ENCODE measurements at regions not wholly inside any gene's neighbourhood (a gene's known extent, or its start where the extent isn't known, plus 50 kb on each side); places are given as distances from the start of the nearest gene placed in this dataset.

DNA sequence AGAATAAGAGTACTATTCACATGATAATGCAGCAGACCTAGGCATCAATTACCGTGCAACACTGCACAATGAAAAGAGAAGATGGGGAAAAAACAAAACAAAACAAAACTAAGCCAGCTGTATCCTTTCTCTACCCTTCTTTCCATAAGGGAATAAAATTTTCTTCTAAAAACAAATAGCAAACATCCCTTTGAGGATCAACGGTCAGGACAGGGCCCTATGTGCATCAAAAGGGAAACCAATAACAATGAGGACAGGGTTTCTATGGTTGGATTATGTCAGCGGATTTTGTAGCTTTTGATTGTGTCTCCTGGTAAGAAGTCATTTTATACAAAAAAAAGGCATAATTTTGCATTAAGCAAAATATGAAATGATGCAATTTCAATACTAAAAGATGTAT is 350.3 kb downstream of the SLC6A15 start:
- ChIA-PET POLR2A (no interaction called here), CTCF (no interaction called here)
- DNase-seq (no peak), ATAC-seq (ENCODE audit: low read depth) (no peak)
- TF ChIP-seq, protein P1, sequence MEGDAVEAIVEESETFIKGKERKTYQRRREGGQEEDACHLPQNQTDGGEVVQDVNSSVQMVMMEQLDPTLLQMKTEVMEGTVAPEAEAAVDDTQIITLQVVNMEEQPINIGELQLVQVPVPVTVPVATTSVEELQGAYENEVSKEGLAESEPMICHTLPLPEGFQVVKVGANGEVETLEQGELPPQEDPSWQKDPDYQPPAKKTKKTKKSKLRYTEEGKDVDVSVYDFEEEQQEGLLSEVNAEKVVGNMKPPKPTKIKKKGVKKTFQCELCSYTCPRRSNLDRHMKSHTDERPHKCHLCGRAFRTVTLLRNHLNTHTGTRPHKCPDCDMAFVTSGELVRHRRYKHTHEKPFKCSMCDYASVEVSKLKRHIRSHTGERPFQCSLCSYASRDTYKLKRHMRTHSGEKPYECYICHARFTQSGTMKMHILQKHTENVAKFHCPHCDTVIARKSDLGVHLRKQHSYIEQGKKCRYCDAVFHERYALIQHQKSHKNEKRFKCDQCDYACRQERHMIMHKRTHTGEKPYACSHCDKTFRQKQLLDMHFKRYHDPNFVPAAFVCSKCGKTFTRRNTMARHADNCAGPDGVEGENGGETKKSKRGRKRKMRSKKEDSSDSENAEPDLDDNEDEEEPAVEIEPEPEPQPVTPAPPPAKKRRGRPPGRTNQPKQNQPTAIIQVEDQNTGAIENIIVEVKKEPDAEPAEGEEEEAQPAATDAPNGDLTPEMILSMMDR (IDR thresholded peaks at IDR 0.05): no peak
- Mint-ChIP-seq H3K36me3 (ENCODE audit: low read depth) (no peaks in the 10 kb centered on the region), H3K4me3 (no peak overlapping the region), H3K4me1 (no peaks in the 10 kb centered on the region), H3K9me3 (peaks cover 10% of the 10 kb centered on the region), H3K27me3 (no peaks in the 10 kb centered on the region), H3K27ac (no peak overlapping the region)
- intact Hi-C loops (cut with micrococcal nuclease): no loop called here

DNA sequence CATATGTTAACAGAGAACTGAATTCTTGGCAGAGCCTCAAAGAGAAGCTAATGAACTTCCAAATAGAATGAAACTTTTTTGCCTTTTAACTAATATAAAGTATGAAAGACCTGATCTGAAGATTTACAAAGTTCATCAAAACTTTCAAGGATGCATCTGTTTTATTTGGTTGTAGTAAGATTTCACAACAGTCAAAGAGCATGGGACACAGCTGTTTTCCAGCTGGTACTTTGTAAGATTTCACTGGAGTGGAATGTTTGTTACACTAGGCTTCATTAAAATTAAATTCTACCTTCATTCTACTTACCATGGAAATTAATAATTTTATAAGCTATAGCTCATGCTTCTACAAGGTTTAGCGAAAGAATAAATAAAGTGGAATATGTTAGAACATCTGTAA is 351.2 kb downstream of the SLC6A15 start:
- intact Hi-C loops (cut with micrococcal nuclease): no loop called here
- H3K4me1 Mint-ChIP-seq: no peaks in the 10 kb centered on the region
- H3K36me3 Mint-ChIP-seq (ENCODE audit: low read depth): no peaks in the 10 kb centered on the region
- peaks cover 5% of the 10 kb centered on the region for H3K9me3 Mint-ChIP-seq
- TF ChIP-seq, protein P1 (IDR thresholded peaks at IDR 0.05): no peak
- CTCF ChIA-PET: no interaction called here
- no peaks in the 10 kb centered on the region for H3K27me3 Mint-ChIP-seq
- no peak for ATAC-seq (ENCODE audit: low read depth)
- no peak overlapping the region for H3K4me3 Mint-ChIP-seq
- POLR2A ChIA-PET: no interaction called here
- no peak overlapping the region for H3K27ac Mint-ChIP-seq
- DNase-seq: no peak

DNA sequence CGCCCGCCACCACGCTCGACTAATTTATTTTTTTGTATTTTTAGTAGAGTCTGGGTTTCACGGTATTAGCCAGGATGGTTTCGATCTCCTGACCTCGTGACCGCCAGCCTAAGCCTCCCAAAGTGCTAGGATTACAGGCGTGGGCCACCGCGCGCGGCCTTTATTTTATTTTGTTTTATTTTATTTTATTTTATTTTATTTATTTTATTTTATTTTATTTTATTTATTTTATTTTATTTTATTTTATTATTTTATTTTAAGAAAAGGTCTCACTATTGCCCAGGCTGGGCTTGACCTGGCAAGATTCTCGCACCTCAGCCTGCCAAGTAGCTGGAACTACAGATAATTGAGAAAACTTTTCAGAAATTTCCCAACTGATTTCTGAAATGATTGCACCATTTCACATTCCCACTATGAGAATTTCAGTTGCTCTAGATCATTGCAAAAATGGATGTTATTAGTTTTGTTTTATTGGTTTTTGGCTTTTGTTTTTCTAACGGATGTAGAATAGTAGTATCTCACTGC is 358.3 kb downstream of the SLC6A15 start:
- CTCF ChIA-PET: no interaction called here
- no peak overlapping the region for H3K27ac Mint-ChIP-seq
- H3K4me1 Mint-ChIP-seq: no peaks in the 10 kb centered on the region
- no peaks in the 10 kb centered on the region for H3K9me3 Mint-ChIP-seq
- DNase-seq (no peak), ATAC-seq (ENCODE audit: low read depth) (no peak)
- H3K36me3 Mint-ChIP-seq (ENCODE audit: low read depth): no peaks in the 10 kb centered on the region
- POLR2A ChIA-PET: no interaction called here
- TF ChIP-seq, protein P1 (IDR thresholded peaks at IDR 0.05): no peak
- H3K4me3 Mint-ChIP-seq: no peak overlapping the region
- intact Hi-C loops (cut with micrococcal nuclease): no loop called here
- no peaks in the 10 kb centered on the region for H3K27me3 Mint-ChIP-seq

DNA sequence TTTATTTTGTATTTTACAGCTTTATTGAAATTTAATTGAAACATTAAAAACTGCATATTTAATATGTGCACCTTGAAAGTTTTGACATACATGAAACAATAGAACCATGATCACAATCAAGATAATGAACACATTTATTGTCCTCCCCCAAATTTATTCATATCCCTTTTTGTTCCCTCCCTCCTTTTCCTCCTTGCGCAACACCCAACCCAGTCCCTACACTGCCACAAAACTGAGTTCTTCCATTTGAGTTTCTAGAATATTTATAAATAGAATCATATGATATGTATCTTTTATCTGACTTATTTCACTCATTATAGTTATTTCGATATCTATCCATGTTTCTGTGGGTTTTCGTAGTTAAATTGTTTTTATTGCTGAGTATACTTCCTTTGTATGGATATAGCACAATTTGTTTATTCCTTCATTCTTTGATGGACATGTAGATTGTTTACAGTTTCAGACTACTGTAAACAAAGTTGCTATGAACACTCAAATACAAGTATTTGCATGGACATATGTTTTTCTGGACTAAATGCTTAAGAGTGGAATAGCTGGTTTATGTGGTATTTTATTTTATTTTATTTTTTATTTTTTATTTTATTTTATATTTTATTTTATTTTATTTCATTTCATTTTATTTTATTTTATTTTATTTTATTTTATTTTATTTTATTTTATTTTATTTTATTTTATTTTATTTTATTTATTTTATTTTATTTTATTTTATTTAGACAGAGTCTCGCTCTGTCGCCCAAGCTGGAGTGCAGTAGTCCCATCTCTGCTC is 359.1 kb downstream of the SLC6A15 start:
- Mint-ChIP-seq H3K36me3 (ENCODE audit: low read depth) (no peaks in the 10 kb centered on the region), H3K9me3 (no peaks in the 10 kb centered on the region), H3K4me3 (no peak overlapping the region), H3K27me3 (no peaks in the 10 kb centered on the region), H3K27ac (no peak overlapping the region), H3K4me1 (no peaks in the 10 kb centered on the region)
- intact Hi-C loops (cut with micrococcal nuclease): no loop called here
- TF ChIP-seq, protein P1 (IDR thresholded peaks at IDR 0.05): no peak
- CTCF ChIA-PET: no interaction called here
- POLR2A ChIA-PET: no interaction called here
- ATAC-seq (ENCODE audit: low read depth) (no peak), DNase-seq (no peak)

DNA sequence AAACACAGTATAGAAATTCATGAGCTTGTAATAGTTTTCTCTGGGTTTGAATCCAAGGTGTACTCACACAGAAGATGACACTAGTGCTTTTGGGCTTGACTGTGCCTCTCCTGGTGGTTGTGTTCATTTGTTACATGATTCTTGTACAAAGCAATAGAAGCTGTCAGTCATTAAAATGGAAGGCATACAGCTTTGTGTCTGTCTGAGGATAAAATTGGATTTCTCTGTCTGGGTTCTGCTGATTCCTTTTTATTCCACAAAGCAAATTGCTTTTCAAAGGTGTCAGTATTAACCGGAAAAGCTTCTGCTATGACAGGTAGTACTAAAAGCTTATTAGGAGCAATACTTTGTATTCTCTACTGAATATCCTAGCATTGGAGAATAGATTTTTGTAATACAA is 361.2 kb downstream of the SLC6A15 start:
- ATAC-seq (ENCODE audit: low read depth): no peak
- ChIA-PET CTCF (no interaction called here), POLR2A (interaction anchor here (0.5 kb wide), 1 partner anchor 211 kb away, joined by 3 read pairs; no protein-coding TSS in a partner anchor)
- Mint-ChIP-seq H3K4me1 (no peaks in the 10 kb centered on the region), H3K36me3 (ENCODE audit: low read depth) (no peaks in the 10 kb centered on the region), H3K27ac (no peak overlapping the region), H3K9me3 (no peaks in the 10 kb centered on the region), H3K4me3 (no peak overlapping the region), H3K27me3 (no peaks in the 10 kb centered on the region)
- intact Hi-C loops (cut with micrococcal nuclease): no loop called here
- no peak for DNase-seq
- TF ChIP-seq, protein P1 (IDR thresholded peaks at IDR 0.05): no peak

Data from activated B cell treated with CpG ODN at 0.5 μM for 24 hours (primary cell).